ENCODE measurements at regions not wholly inside any gene's neighbourhood (a gene's known extent, or its start where the extent isn't known, plus 50 kb on each side); places are given as distances from the start of the nearest gene placed in this dataset.

DNA sequence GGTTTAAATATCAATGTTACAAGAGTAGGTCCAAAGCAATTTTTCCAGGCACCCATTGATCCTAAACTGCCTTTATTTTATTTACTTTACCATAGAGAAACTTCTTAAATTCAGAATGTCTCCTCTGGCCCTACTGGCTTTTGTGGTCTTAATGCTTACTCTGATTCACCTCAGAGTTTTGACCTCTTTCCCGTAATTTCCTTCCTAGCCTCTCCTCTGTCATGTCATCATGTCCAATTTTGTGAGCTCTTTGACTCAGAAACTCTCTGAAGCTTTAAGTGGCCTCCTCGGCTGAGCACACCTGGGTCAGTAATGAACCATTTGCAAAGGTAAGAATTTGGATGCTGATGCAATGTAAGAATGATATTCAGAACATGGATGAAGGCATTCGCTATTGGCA lies 303.8 kb upstream of the CDH18 start:
- no peak overlapping the region for H3K4me3 ChIP-seq
- H4K20me1 ChIP-seq (ENCODE audit: low read depth) = no peaks in the 10 kb centered on the region
- DNase-seq (ENCODE audit: low spot score) = no peak
- Mint-ChIP-seq H3K4me1 (no peaks in the 10 kb centered on the region), H3K4me3 (no peak overlapping the region), H3K27me3 (ENCODE audit: insufficient read depth, low read depth) (no peaks in the 10 kb centered on the region), H3K36me3 (no peaks in the 10 kb centered on the region), H3K27ac (no peak overlapping the region), H3K9me3 (no peaks in the 10 kb centered on the region)
- TF ChIP-seq EZH2 (IDR thresholded peaks at IDR 0.05) = no peak
- no peak for TF ChIP-seq CTCF (IDR thresholded peaks at IDR 0.05)
- TF ChIP-seq EZH2phosphoT487 (IDR thresholded peaks at IDR 0.05) = no peak
- H3K36me3 ChIP-seq = no peaks in the 10 kb centered on the region
- H2AFZ ChIP-seq (replicated peaks) = no peak overlapping the region
- H3F3A ChIP-seq (ENCODE audit: low read depth) = no peaks in the 10 kb centered on the region
- H3K9ac ChIP-seq = no peak overlapping the region
- no peaks in the 10 kb centered on the region for H3K9me3 ChIP-seq (ENCODE audit: low read depth)
- no peak overlapping the region for H3K27ac ChIP-seq
- H3K27me3 ChIP-seq = no peaks in the 10 kb centered on the region
- no peaks in the 10 kb centered on the region for H3K79me2 ChIP-seq (ENCODE audit: low read depth)
- no peak overlapping the region for H3K4me2 ChIP-seq
- H3K4me1 ChIP-seq = no peaks in the 10 kb centered on the region

DNA sequence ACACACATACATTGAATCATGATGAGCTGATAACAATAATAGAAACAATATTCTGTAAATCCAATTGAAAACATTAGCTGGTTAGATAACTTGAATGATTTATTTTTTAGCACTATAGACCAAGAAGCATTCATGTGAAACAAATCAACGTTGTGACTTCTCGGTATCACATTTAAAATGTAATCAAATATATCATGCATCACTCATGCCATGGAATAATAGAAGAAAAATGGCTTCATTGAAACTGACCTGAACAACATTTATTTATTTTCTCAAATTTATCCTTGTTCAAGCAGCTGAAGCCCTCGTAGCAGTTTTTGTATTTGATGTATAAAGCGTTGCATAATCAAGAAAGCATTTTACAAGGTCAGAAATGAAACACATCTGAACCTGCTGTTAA lies 299.6 kb upstream of the CDH18 start:
- H3K4me1 Mint-ChIP-seq = no peaks in the 10 kb centered on the region
- H3K27ac Mint-ChIP-seq = no peak overlapping the region
- H3K4me3 ChIP-seq = no peak overlapping the region
- H3K36me3 Mint-ChIP-seq = no peaks in the 10 kb centered on the region
- H3K4me1 ChIP-seq = no peaks in the 10 kb centered on the region
- H3K9me3 Mint-ChIP-seq = no peaks in the 10 kb centered on the region
- H3K27ac ChIP-seq = no peak overlapping the region
- H3F3A ChIP-seq (ENCODE audit: low read depth) = no peaks in the 10 kb centered on the region
- no peaks in the 10 kb centered on the region for H3K27me3 ChIP-seq
- no peak overlapping the region for H3K4me2 ChIP-seq
- no peaks in the 10 kb centered on the region for H3K79me2 ChIP-seq (ENCODE audit: low read depth)
- H3K27me3 Mint-ChIP-seq (ENCODE audit: insufficient read depth, low read depth) = no peaks in the 10 kb centered on the region
- H3K9ac ChIP-seq = no peak overlapping the region
- no peaks in the 10 kb centered on the region for H3K36me3 ChIP-seq
- DNase-seq (ENCODE audit: low spot score) = no peak
- H2AFZ ChIP-seq (replicated peaks) = no peak overlapping the region
- no peaks in the 10 kb centered on the region for H3K9me3 ChIP-seq (ENCODE audit: low read depth)
- H4K20me1 ChIP-seq (ENCODE audit: low read depth) = no peaks in the 10 kb centered on the region
- TF ChIP-seq EZH2phosphoT487 (IDR thresholded peaks at IDR 0.05) = no peak
- no peak for TF ChIP-seq CTCF (IDR thresholded peaks at IDR 0.05)
- no peak for TF ChIP-seq EZH2 (IDR thresholded peaks at IDR 0.05)
- H3K4me3 Mint-ChIP-seq = no peak overlapping the region

DNA sequence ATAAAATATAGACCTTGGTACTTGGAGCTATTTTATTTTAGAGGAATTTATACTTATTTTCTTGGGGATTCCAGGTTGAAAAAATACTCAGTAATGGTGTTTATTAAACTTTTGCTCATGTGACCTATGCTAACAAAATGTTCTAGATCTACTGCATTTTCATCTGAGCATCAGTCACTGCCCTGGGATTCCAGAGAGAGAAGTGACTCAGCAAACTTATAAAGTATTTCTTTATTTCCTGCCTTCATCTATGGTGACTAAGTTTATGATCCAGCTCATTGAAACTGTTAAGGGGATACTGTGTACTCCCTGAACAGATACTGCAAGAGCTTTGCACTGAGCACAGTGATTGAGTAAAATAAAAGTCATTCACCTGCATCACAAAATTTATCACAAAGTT lies 298.5 kb upstream of the CDH18 start:
- no peak for TF ChIP-seq EZH2phosphoT487 (IDR thresholded peaks at IDR 0.05)
- TF ChIP-seq EZH2 (IDR thresholded peaks at IDR 0.05) = no peak
- no peaks in the 10 kb centered on the region for H3K27me3 Mint-ChIP-seq (ENCODE audit: insufficient read depth, low read depth)

GRCh38 chr5:20276959-20277263 lies 288.9 kb upstream of the CDH18 start:
- Mint-ChIP-seq H3K4me1 (no peaks in the 10 kb centered on the region), H3K36me3 (no peaks in the 10 kb centered on the region), H3K4me3 (no peak overlapping the region), H3K27me3 (ENCODE audit: insufficient read depth, low read depth) (peaks cover 2% of the 10 kb centered on the region), H3K9me3 (peaks cover 5% of the 10 kb centered on the region), H3K27ac (no peak overlapping the region)
- Histone ChIP-seq H3K4me3 (no peak overlapping the region), H3K9ac (no peak overlapping the region), H4K20me1 (ENCODE audit: low read depth) (no peaks in the 10 kb centered on the region), H2AFZ (replicated peaks) (no peak overlapping the region), H3K79me2 (ENCODE audit: low read depth) (no peaks in the 10 kb centered on the region), H3K27me3 (no peaks in the 10 kb centered on the region), H3K4me1 (no peaks in the 10 kb centered on the region), H3K27ac (no peak overlapping the region), H3K36me3 (no peaks in the 10 kb centered on the region), H3F3A (ENCODE audit: low read depth) (no peaks in the 10 kb centered on the region), H3K4me2 (no peak overlapping the region), H3K9me3 (ENCODE audit: low read depth) (no peaks in the 10 kb centered on the region)
- TF ChIP-seq EZH2phosphoT487 (IDR thresholded peaks at IDR 0.05) (no peak), EZH2 (IDR thresholded peaks at IDR 0.05) (no peak)
- no peak for DNase-seq (ENCODE audit: low spot score)

More for the DNA sequence above, 298.5 kb upstream of the CDH18 start:
- Histone ChIP-seq H3K9ac (no peak overlapping the region), H4K20me1 (ENCODE audit: low read depth) (no peaks in the 10 kb centered on the region), H3K4me2 (no peak overlapping the region), H3K27ac (no peak overlapping the region), H3K4me1 (no peaks in the 10 kb centered on the region), H3K27me3 (no peaks in the 10 kb centered on the region), H3K4me3 (no peak overlapping the region), H3F3A (ENCODE audit: low read depth) (no peaks in the 10 kb centered on the region), H3K79me2 (ENCODE audit: low read depth) (no peaks in the 10 kb centered on the region), H3K36me3 (no peaks in the 10 kb centered on the region), H2AFZ (replicated peaks) (no peak overlapping the region), H3K9me3 (ENCODE audit: low read depth) (no peaks in the 10 kb centered on the region)
- Mint-ChIP-seq H3K4me1 (no peaks in the 10 kb centered on the region), H3K36me3 (no peaks in the 10 kb centered on the region), H3K27ac (no peak overlapping the region), H3K9me3 (no peaks in the 10 kb centered on the region), H3K4me3 (no peak overlapping the region)
- DNase-seq (ENCODE audit: low spot score) = no peak
